ENCODE measurements at regions not wholly inside any gene's neighbourhood (a gene's known extent, or its start where the extent isn't known, plus 50 kb on each side); places are given as distances from the start of the nearest gene placed in this dataset.

DNA sequence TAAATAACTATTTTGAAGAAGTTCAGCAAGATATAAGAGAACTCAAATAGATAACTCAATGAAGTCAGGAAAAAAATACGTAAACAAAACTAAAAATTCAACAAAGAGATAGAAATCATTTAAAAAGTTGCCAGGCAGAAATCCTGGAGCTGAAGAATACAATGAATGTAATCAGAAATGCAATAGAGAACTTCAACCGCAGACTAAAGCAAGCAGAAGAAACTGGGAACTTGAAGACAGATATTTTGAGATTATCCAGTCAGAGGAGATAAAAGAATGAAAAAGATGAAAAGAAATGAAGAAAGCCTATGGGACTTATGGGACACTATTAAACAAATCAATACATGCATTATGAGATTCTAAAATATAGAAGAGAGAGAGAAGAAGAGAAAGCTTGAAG, 129.1 kb upstream of the LPAR1 start (continued):
- TF ChIP-seq FOXJ3 (CRISPR knock-in tag; IDR thresholded peaks at IDR 0.05; ENCODE audit: borderline replicate concordance) (no peak), HMGA2 (CRISPR knock-in tag; IDR thresholded peaks at IDR 0.05) (no peak), EMX1 (CRISPR knock-in tag; IDR thresholded peaks at IDR 0.05) (no peak), GTF2I (CRISPR knock-in tag; conservative IDR thresholded peaks at IDR 0.05) (no peak), ZNF219 (CRISPR knock-in tag; IDR thresholded peaks at IDR 0.05; ENCODE audit: borderline replicate concordance) (no peak), ZNF671 (CRISPR knock-in tag; IDR thresholded peaks at IDR 0.05) (no peak), ZNF317 (CRISPR knock-in tag; IDR thresholded peaks at IDR 0.05; ENCODE audit: borderline replicate concordance, low read depth) (no peak), CREB1 (CRISPR knock-in tag; IDR thresholded peaks at IDR 0.05) (no peak), TEAD1 (CRISPR knock-in tag; IDR thresholded peaks at IDR 0.05) (no peak)
- TF ChIP-seq, protein P1, sequence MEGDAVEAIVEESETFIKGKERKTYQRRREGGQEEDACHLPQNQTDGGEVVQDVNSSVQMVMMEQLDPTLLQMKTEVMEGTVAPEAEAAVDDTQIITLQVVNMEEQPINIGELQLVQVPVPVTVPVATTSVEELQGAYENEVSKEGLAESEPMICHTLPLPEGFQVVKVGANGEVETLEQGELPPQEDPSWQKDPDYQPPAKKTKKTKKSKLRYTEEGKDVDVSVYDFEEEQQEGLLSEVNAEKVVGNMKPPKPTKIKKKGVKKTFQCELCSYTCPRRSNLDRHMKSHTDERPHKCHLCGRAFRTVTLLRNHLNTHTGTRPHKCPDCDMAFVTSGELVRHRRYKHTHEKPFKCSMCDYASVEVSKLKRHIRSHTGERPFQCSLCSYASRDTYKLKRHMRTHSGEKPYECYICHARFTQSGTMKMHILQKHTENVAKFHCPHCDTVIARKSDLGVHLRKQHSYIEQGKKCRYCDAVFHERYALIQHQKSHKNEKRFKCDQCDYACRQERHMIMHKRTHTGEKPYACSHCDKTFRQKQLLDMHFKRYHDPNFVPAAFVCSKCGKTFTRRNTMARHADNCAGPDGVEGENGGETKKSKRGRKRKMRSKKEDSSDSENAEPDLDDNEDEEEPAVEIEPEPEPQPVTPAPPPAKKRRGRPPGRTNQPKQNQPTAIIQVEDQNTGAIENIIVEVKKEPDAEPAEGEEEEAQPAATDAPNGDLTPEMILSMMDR (IDR thresholded peaks at IDR 0.05), result no peak

DNA sequence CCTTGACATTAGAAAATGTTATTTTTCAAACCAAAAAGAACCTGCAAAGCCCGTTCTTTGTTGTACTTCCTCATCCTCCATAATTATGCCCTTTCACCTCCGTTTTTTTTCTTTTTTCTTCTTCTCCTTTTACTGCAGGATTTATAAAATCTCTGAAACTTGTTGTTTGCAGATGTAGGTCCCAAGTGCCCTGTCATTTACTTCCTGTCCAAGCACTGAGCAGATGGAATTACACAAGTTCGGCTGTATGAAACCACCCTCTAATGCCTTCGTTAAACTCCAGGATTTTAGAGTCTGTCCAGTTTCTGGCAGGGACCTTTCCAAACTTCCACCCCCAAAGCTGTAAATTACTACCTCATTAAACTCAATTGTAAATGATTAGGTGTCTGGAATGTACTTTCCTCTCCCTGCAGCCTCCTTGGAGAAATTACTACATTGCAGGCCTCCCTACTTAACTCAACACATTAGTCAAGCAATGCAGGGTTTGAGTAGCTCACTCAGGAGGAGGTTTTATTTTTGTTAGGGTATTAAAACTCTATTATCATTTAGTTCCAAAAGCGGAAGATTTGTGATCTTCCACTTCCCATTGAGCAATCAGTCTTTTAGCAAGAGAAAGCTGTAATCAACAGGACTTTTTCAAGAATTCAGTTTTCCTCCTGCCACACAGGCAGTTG, 125.6 kb upstream of the LPAR1 start:
- Mint-ChIP-seq H3K36me3 (peaks cover 20% of the 10 kb centered on the region), H3K4me3 (no peak overlapping the region), H3K4me1 (peaks cover 17% of the 10 kb centered on the region), H3K27me3 (ENCODE audit: low read depth) (no peaks in the 10 kb centered on the region; the same call in 1 of the 2 replicates), H3K9me3 (peaks cover 23% of the 10 kb centered on the region), H3K27ac (peak overlapping the region; percentile 48; the same call in 1 of the 2 replicates)
- ChIA-PET POLR2A (no interaction called here), CTCF (no interaction called here)
- DNase-seq (ENCODE audit: low spot score), result no peak
- ATAC-seq, result no peak
- TF ChIP-seq JAZF1 (CRISPR knock-in tag; IDR thresholded peaks at IDR 0.05) (no peak), ZNF416 (CRISPR knock-in tag; IDR thresholded peaks at IDR 0.05) (no peak), GRHL2 (CRISPR knock-in tag; IDR thresholded peaks at IDR 0.05; ENCODE audit: insufficient replicate concordance, severe bottlenecking) (no peak), ESRRA (CRISPR knock-in tag; IDR thresholded peaks at IDR 0.05; ENCODE audit: borderline replicate concordance) (no peak), NR2C2 (CRISPR knock-in tag; IDR thresholded peaks at IDR 0.05) (no peak), CREB1 (CRISPR knock-in tag; IDR thresholded peaks at IDR 0.05) (no peak), PRRX2 (CRISPR knock-in tag; IDR thresholded peaks at IDR 0.05) (no peak), ZNF219 (CRISPR knock-in tag; IDR thresholded peaks at IDR 0.05; ENCODE audit: borderline replicate concordance) (no peak), KAT7 (CRISPR knock-in tag; IDR thresholded peaks at IDR 0.05; ENCODE audit: borderline replicate concordance) (no peak), MXD4 (CRISPR knock-in tag; IDR thresholded peaks at IDR 0.05; ENCODE audit: borderline replicate concordance) (no peak)
- TF ChIP-seq, protein P2, sequence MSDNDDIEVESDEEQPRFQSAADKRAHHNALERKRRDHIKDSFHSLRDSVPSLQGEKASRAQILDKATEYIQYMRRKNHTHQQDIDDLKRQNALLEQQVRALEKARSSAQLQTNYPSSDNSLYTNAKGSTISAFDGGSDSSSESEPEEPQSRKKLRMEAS (CRISPR knock-in tag; IDR thresholded peaks at IDR 0.05), result no peak
- TF ChIP-seq, protein P3, sequence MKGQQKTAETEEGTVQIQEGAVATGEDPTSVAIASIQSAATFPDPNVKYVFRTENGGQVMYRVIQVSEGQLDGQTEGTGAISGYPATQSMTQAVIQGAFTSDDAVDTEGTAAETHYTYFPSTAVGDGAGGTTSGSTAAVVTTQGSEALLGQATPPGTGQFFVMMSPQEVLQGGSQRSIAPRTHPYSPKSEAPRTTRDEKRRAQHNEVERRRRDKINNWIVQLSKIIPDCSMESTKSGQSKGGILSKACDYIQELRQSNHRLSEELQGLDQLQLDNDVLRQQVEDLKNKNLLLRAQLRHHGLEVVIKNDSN (CRISPR knock-in tag; IDR thresholded peaks at IDR 0.05), result no peak
- TF ChIP-seq, protein P4, sequence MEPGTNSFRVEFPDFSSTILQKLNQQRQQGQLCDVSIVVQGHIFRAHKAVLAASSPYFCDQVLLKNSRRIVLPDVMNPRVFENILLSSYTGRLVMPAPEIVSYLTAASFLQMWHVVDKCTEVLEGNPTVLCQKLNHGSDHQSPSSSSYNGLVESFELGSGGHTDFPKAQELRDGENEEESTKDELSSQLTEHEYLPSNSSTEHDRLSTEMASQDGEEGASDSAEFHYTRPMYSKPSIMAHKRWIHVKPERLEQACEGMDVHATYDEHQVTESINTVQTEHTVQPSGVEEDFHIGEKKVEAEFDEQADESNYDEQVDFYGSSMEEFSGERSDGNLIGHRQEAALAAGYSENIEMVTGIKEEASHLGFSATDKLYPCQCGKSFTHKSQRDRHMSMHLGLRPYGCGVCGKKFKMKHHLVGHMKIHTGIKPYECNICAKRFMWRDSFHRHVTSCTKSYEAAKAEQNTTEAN (CRISPR knock-in tag; IDR thresholded peaks at IDR 0.05), result no peak
- TF ChIP-seq, protein P5, sequence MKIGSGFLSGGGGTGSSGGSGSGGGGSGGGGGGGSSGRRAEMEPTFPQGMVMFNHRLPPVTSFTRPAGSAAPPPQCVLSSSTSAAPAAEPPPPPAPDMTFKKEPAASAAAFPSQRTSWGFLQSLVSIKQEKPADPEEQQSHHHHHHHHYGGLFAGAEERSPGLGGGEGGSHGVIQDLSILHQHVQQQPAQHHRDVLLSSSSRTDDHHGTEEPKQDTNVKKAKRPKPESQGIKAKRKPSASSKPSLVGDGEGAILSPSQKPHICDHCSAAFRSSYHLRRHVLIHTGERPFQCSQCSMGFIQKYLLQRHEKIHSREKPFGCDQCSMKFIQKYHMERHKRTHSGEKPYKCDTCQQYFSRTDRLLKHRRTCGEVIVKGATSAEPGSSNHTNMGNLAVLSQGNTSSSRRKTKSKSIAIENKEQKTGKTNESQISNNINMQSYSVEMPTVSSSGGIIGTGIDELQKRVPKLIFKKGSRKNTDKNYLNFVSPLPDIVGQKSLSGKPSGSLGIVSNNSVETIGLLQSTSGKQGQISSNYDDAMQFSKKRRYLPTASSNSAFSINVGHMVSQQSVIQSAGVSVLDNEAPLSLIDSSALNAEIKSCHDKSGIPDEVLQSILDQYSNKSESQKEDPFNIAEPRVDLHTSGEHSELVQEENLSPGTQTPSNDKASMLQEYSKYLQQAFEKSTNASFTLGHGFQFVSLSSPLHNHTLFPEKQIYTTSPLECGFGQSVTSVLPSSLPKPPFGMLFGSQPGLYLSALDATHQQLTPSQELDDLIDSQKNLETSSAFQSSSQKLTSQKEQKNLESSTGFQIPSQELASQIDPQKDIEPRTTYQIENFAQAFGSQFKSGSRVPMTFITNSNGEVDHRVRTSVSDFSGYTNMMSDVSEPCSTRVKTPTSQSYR (CRISPR knock-in tag; IDR thresholded peaks at IDR 0.05), result no peak
